Neural progenitor cell (in vitro differentiated cells): ENCODE measurements at regions not wholly inside any gene's neighbourhood (a gene's known extent, or its start where the extent isn't known, plus 50 kb on each side); places are given as distances from the start of the nearest gene placed in this dataset.
"Not testable (repeated sequence)": the region's sequence is repeated elsewhere in the genome, so short reads cannot be mapped to it uniquely, and the experiment has no call there.

ENCODE experiments used
- EZH2phosphoT487 ChIP-seq: fragments of 200-600 bp; sonication (generic); IDR thresholded peaks from 2 replicates; pipeline ENCODE4 v1.6.1; 2017; ENCODE audit warnings: antibody characterized with exemption
- TF ChIP-seq, protein P1 (sequence below): fragments of 200-600 bp; sonication (generic); IDR thresholded peaks from 2 replicates; pipeline ENCODE4 v1.5.1; 2017; ENCODE audit warnings: antibody characterized with exemption, mild to moderate bottlenecking

DNA sequence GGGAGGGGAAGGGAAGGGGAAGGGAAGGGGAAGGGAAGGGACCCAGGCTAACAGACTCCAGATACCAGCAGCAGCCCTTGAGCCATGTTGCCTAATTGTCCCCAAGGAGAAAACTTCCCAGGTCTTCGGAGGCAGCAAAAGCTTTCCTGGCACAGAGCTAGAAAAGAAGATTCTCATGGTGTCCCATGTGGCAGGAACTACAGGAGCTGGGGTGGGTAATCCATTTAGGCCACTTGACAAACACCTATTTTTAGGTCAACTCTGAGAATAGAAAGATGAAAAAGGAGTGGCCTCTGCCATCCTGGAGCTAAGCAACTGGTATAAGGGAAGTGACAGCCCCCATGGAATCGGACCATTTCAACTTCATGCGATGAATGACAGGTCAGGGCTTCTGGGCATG lies 52.1 kb upstream of the SPDYE9 start:
- TF ChIP-seq EZH2phosphoT487: not testable (repeated sequence)
- TF ChIP-seq, protein P1, sequence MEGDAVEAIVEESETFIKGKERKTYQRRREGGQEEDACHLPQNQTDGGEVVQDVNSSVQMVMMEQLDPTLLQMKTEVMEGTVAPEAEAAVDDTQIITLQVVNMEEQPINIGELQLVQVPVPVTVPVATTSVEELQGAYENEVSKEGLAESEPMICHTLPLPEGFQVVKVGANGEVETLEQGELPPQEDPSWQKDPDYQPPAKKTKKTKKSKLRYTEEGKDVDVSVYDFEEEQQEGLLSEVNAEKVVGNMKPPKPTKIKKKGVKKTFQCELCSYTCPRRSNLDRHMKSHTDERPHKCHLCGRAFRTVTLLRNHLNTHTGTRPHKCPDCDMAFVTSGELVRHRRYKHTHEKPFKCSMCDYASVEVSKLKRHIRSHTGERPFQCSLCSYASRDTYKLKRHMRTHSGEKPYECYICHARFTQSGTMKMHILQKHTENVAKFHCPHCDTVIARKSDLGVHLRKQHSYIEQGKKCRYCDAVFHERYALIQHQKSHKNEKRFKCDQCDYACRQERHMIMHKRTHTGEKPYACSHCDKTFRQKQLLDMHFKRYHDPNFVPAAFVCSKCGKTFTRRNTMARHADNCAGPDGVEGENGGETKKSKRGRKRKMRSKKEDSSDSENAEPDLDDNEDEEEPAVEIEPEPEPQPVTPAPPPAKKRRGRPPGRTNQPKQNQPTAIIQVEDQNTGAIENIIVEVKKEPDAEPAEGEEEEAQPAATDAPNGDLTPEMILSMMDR: not testable (repeated sequence)
